Neural crest cell (in vitro differentiated cells): ENCODE measurements at regions not wholly inside any gene's neighbourhood (a gene's known extent, or its start where the extent isn't known, plus 50 kb on each side); places are given as distances from the start of the nearest gene placed in this dataset.

Source experiments
- DNase-seq: peaks from one replicate; pipeline ENCODE4 v3.0.0; 2021; ENCODE audit warnings: low read depth, mixed read lengths, low spot score
- H3K27ac Mint-ChIP-seq: one replicate; pipeline ENCODE4 v1.8.0; 2021; ENCODE audit warnings: mild to moderate bottlenecking, mixed read lengths; ENCODE audit not compliant: unreplicated experiment
- H3K27me3 Mint-ChIP-seq: 2 replicates; pipeline ENCODE4 v1.8.0; 2021; ENCODE audit warnings: low read depth, mild to moderate bottlenecking, mixed read lengths
- H3K36me3 Mint-ChIP-seq: 2 replicates; pipeline ENCODE4 v1.8.0; 2021; ENCODE audit warnings: low read depth, mild to moderate bottlenecking, mixed read lengths
- H3K4me1 Mint-ChIP-seq: 2 replicates; pipeline ENCODE4 v1.8.0; 2021; ENCODE audit warnings: mixed read lengths
- H3K4me3 Mint-ChIP-seq: one replicate; pipeline ENCODE4 v1.8.0; 2021; ENCODE audit warnings: mild to moderate bottlenecking, mixed read lengths
- H3K9me3 Mint-ChIP-seq: 2 replicates; pipeline ENCODE4 v1.8.0; 2021; ENCODE audit warnings: mixed read lengths
- TF ChIP-seq, protein P1 (sequence below): fragments of 200-600 bp; sonication (generic); conservative IDR thresholded peaks from 2 replicates; pipeline ENCODE4 v1.5.0; 2021; ENCODE audit warnings: antibody characterized with exemption, mild to moderate bottlenecking

DNA sequence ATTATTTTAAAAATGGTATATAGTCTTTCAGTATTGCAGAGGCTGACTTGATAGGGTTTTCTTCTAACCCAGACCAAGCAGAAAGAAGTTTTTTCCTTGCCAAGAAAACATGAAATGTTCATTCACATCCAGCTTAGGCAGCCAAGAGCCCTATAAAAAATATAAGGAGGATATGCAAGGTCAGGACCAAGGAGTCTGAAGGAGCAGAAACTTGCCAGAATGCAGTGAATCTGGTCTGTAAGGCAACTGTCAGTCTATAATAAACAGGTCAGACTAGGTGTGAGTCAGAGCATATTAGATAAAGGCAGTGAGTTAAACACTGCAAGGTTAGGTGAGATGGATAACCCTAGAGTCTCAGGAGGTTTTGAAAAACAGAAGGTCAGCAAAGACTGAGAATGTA, 645.5 kb downstream of the C12orf50 start:
- no peak for DNase-seq
- no peak overlapping the region for H3K4me3 Mint-ChIP-seq
- peaks cover 11% of the 10 kb centered on the region for H3K4me1 Mint-ChIP-seq
- peaks cover 3% of the 10 kb centered on the region for H3K9me3 Mint-ChIP-seq
- TF ChIP-seq, protein P1, sequence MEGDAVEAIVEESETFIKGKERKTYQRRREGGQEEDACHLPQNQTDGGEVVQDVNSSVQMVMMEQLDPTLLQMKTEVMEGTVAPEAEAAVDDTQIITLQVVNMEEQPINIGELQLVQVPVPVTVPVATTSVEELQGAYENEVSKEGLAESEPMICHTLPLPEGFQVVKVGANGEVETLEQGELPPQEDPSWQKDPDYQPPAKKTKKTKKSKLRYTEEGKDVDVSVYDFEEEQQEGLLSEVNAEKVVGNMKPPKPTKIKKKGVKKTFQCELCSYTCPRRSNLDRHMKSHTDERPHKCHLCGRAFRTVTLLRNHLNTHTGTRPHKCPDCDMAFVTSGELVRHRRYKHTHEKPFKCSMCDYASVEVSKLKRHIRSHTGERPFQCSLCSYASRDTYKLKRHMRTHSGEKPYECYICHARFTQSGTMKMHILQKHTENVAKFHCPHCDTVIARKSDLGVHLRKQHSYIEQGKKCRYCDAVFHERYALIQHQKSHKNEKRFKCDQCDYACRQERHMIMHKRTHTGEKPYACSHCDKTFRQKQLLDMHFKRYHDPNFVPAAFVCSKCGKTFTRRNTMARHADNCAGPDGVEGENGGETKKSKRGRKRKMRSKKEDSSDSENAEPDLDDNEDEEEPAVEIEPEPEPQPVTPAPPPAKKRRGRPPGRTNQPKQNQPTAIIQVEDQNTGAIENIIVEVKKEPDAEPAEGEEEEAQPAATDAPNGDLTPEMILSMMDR: no peak
- H3K27ac Mint-ChIP-seq: no peak overlapping the region
- H3K27me3 Mint-ChIP-seq: no peaks in the 10 kb centered on the region
- H3K36me3 Mint-ChIP-seq: no peaks in the 10 kb centered on the region

DNA sequence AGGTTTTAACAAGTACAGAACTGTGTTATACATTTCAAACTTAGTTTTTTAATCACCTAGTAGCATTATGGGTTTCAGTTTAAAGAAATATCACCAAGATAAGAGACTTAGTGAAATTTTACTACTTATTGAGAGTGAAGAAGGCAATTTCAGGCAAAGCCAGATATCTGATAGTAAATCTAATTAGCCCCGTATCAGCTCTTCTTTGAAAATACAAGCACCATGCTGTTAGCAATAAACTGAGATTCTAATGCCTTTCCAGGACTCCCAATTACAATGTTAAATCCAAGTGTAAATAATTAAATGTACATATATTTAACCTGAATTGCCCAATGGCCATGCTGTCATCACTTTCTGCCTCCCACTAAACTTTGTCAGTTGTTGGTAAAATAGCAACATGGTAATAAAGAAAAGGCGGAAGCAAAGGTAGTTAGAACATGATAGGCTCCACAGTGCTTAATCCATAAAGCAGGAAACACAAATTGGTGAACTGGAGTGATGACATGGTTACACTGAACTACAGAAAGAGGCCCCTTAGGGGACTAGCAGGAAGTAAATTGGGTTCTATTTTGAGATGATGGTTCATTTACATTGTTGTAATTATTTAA, 646.1 kb downstream of the C12orf50 start:
- no peak overlapping the region for H3K27ac Mint-ChIP-seq
- DNase-seq: no peak
- H3K4me3 Mint-ChIP-seq: no peak overlapping the region
- H3K27me3 Mint-ChIP-seq: no peaks in the 10 kb centered on the region
- peaks cover 3% of the 10 kb centered on the region for H3K9me3 Mint-ChIP-seq
- TF ChIP-seq, protein P1: no peak
- H3K4me1 Mint-ChIP-seq: peaks cover 11% of the 10 kb centered on the region
- H3K36me3 Mint-ChIP-seq: no peaks in the 10 kb centered on the region

DNA sequence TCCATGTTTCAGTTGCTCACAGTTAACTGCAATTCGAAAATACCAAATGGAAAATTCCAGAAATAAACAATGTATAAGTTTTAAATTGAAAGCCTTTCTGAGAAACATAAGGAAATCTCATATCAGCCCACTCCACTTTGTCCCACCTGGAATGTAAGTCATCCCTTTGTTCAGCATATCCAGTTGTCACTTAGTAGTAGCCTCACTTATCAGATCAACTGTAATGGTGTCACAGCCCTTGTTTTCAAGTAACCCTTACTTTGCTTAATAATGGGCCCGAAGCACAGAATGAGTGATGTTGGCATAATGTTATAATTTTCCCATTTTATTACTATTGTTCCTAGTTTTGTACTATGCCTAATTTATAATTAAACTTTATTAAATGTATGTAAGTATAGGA, 646.8 kb downstream of the C12orf50 start:
- Mint-ChIP-seq H3K4me3 (no peak overlapping the region), H3K4me1 (peaks cover 11% of the 10 kb centered on the region), H3K27me3 (no peaks in the 10 kb centered on the region), H3K9me3 (no peaks in the 10 kb centered on the region), H3K36me3 (no peaks in the 10 kb centered on the region), H3K27ac (no peak overlapping the region)
- no peak for DNase-seq
- TF ChIP-seq, protein P1: no peak

DNA sequence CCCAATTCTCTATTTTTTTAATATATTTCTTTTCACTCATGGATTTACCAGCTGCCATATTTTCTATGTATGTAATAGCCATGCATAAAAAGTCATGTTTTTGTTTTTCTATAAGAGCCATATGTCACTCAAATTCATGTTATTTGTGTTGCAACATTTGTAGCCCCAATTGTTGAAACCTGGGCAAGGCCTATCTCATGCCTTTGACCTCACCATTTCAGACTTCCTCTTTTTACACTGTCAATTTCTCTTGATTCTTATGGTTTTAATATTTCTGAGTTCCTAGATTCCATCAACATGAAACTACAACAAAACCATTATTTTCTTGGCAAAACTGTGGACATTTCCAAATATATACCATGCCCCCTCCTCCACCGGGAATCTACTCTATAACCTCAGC, 647.5 kb downstream of the C12orf50 start:
- no peak overlapping the region for H3K4me3 Mint-ChIP-seq
- peaks cover 11% of the 10 kb centered on the region for H3K4me1 Mint-ChIP-seq
- no peak for DNase-seq
- no peaks in the 10 kb centered on the region for H3K36me3 Mint-ChIP-seq
- no peak overlapping the region for H3K27ac Mint-ChIP-seq
- TF ChIP-seq, protein P1: no peak
- no peaks in the 10 kb centered on the region for H3K9me3 Mint-ChIP-seq
- no peaks in the 10 kb centered on the region for H3K27me3 Mint-ChIP-seq

DNA sequence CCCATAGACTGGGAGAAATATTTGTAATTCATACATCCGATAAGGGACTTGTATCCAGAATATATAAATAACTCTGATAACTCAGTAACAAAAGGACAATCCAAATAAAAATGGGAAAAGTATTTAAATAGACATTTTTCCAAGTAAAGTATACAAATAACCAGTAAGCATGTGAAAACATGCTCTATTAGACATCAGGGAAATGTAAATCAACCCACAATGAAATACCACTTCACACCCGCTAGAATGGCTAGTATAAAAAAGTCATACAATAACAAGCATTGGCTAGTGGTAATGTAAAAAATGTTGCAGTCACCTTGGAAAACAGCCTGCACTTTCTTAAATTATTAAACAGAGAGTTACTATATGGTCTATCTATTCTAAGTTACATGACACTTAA, 650.7 kb downstream of the C12orf50 start:
- no peaks in the 10 kb centered on the region for H3K27me3 Mint-ChIP-seq
- no peaks in the 10 kb centered on the region for H3K4me1 Mint-ChIP-seq
- H3K27ac Mint-ChIP-seq: no peak overlapping the region
- no peak overlapping the region for H3K4me3 Mint-ChIP-seq
- H3K36me3 Mint-ChIP-seq: no peaks in the 10 kb centered on the region
- DNase-seq: no peak
- peaks cover 7% of the 10 kb centered on the region for H3K9me3 Mint-ChIP-seq
- TF ChIP-seq, protein P1: no peak
